GM23338 (cell line): ENCODE measurements at regions not wholly inside any gene's neighbourhood (a gene's known extent, or its start where the extent isn't known, plus 50 kb on each side); places are given as distances from the start of the nearest gene placed in this dataset.

Experiments
- ATAC-seq: fragments of 200-7000 bp; cut with Tn5 transposase; 3 replicates; pipeline ENCODE4 v1.9.1; 2020
- DNase-seq: peaks from one replicate; pipeline ENCODE4 v3.0.0-alpha.2; 2015; ENCODE audit warnings: low spot score
- H2AFZ ChIP-seq: fragments of 200-600 bp; sonication (generic); 2 replicates; pipeline ENCODE4 v1.8.0; 2016; ENCODE audit warnings: antibody characterized with exemption, mild to moderate bottlenecking, moderate library complexity
- H3F3A ChIP-seq: fragments of 200-600 bp; sonication (generic); replicated peaks from 2 replicates; pipeline ENCODE4 v1.8.0; 2017; ENCODE audit warnings: antibody characterized with exemption, mixed run types, low read depth
- H3K27ac ChIP-seq: fragments of 200-600 bp; sonication (generic); 2 replicates; pipeline ENCODE4 v1.6.1; 2016; ENCODE audit warnings: low read depth
- H3K27me3 ChIP-seq: fragments of 200-600 bp; sonication (generic); 2 replicates; pipeline ENCODE4 v1.8.0; 2016; ENCODE audit warnings: mild to moderate bottlenecking, mixed run types, moderate library complexity; ENCODE audit not compliant: insufficient read depth
- H3K36me3 ChIP-seq: fragments of 200-600 bp; sonication (generic); 2 replicates; pipeline ENCODE4 v1.8.0; 2016; ENCODE audit warnings: mild to moderate bottlenecking; ENCODE audit not compliant: insufficient read depth
- H3K4me1 ChIP-seq: fragments of 200-600 bp; sonication (generic); 2 replicates; pipeline ENCODE4 v1.8.0; 2016; ENCODE audit warnings: mild to moderate bottlenecking, moderate library complexity; ENCODE audit not compliant: insufficient read depth
- H3K4me2 ChIP-seq: fragments of 200-600 bp; sonication (generic); 2 replicates; pipeline ENCODE4 v1.7.1; 2017; ENCODE audit warnings: mixed run types
- H3K4me3 ChIP-seq: fragments of 200-600 bp; sonication (generic); 2 replicates; pipeline ENCODE4 v1.6.1; 2016; ENCODE audit warnings: mixed run types
- H3K79me2 ChIP-seq: fragments of 200-600 bp; sonication (generic); replicated peaks from 2 replicates; pipeline ENCODE4 v1.8.0; 2017; ENCODE audit warnings: mild to moderate bottlenecking; ENCODE audit not compliant: insufficient read depth
- H3K9me2 ChIP-seq: fragments of 200-600 bp; sonication (generic); 2 replicates; pipeline ENCODE4 v1.8.0; 2017; ENCODE audit not compliant: insufficient read depth
- H4K20me1 ChIP-seq: fragments of 200-600 bp; sonication (generic); replicated peaks from 2 replicates; pipeline ENCODE4 v1.8.0; 2017; ENCODE audit warnings: mild to moderate bottlenecking; ENCODE audit not compliant: insufficient read depth
- H3K27ac Mint-ChIP-seq: 2 replicates; pipeline ENCODE4 v1.8.0; 2020; ENCODE audit warnings: inconsistent platforms, mild to moderate bottlenecking, moderate library complexity, mixed read lengths
- H3K27me3 Mint-ChIP-seq: 3 replicates; pipeline ENCODE4 v1.8.0; 2022; ENCODE audit warnings: low read depth, mild to moderate bottlenecking, moderate library complexity, mixed read lengths, inconsistent platforms; ENCODE audit not compliant: insufficient read depth, poor library complexity
- H3K36me3 Mint-ChIP-seq: 3 replicates; pipeline ENCODE4 v1.8.0; 2021; ENCODE audit warnings: low read depth, mild to moderate bottlenecking, inconsistent platforms, moderate library complexity, mixed read lengths
- H3K4me1 Mint-ChIP-seq: 3 replicates; pipeline ENCODE4 v1.8.0; 2020; ENCODE audit warnings: mild to moderate bottlenecking, inconsistent platforms, mixed read lengths
- H3K4me3 Mint-ChIP-seq: 3 replicates; pipeline ENCODE4 v1.8.0; 2021; ENCODE audit warnings: moderate library complexity, mild to moderate bottlenecking, inconsistent platforms, mixed read lengths
- H3K9me3 Mint-ChIP-seq: 3 replicates; pipeline ENCODE4 v1.8.0; 2020; ENCODE audit warnings: moderate library complexity, mild to moderate bottlenecking, inconsistent platforms, mixed read lengths
- CREB1 ChIP-seq: fragments of 250-450 bp; sonication (Bioruptor Pico); IDR thresholded peaks from 2 replicates; pipeline ENCODE4 v1.5.0; 2020; ENCODE audit warnings: low read depth, mild to moderate bottlenecking, moderate library complexity
- CTCF ChIP-seq, 2 experiments: fragments of 200-600 bp in 1 of 2; sonication (generic) in 1 of 2; conservative IDR thresholded peaks; 2 replicates each; pipeline versions ENCODE4 v1.5.1 to v1.6.1; 2016 to 2017; ENCODE audit warnings: antibody characterized with exemption in 2 of 2, low read depth in 2 of 2, mild to moderate bottlenecking in 2 of 2, moderate library complexity in 1 of 2
- ETS1 ChIP-seq: IDR thresholded peaks from 2 replicates; pipeline ENCODE4 v1.6.1; 2016; ENCODE audit warnings: antibody characterized with exemption
- EZH2 ChIP-seq: fragments of 200-600 bp; sonication (generic); IDR thresholded peaks from one replicate; pipeline ENCODE4 v1.8.0; 2017; ENCODE audit warnings: antibody characterized with exemption, mild to moderate bottlenecking, low read depth; ENCODE audit not compliant: unreplicated experiment
- EZH2phosphoT487 ChIP-seq: fragments of 200-600 bp; sonication (generic); IDR thresholded peaks from one replicate; pipeline ENCODE4 v1.8.1; 2018; ENCODE audit warnings: antibody characterized with exemption; ENCODE audit not compliant: unreplicated experiment
- JUNB ChIP-seq: IDR thresholded peaks from one replicate; pipeline ENCODE4 v1.6.1; 2016; ENCODE audit warnings: antibody characterized with exemption; ENCODE audit not compliant: unreplicated experiment
- NANOG ChIP-seq: IDR thresholded peaks from 2 replicates; pipeline ENCODE4 v1.6.1; 2016; ENCODE audit warnings: antibody characterized with exemption, borderline replicate concordance
- POLR2AphosphoS5 ChIP-seq: IDR thresholded peaks from 2 replicates; pipeline ENCODE4 v1.6.1; 2016; ENCODE audit warnings: antibody characterized with exemption, low read depth
- REST ChIP-seq: IDR thresholded peaks from one replicate; pipeline ENCODE4 v1.6.1; 2018; ENCODE audit warnings: antibody characterized with exemption; ENCODE audit not compliant: unreplicated experiment
- STAT1 ChIP-seq: IDR thresholded peaks from one replicate; pipeline ENCODE4 v1.6.1; 2016; ENCODE audit warnings: antibody characterized with exemption; ENCODE audit not compliant: unreplicated experiment
- ZNF114 ChIP-seq: fragments of 250-450 bp; sonication (Bioruptor Pico); IDR thresholded peaks from 2 replicates; pipeline ENCODE4 v1.5.0; 2020; ENCODE audit warnings: mild to moderate bottlenecking, moderate library complexity
- ZNF331 ChIP-seq: fragments of 250-450 bp; sonication (Bioruptor Pico); IDR thresholded peaks from 2 replicates; pipeline ENCODE4 v1.5.0; 2020; ENCODE audit warnings: low read depth, mild to moderate bottlenecking, moderate library complexity
- ZNF462 ChIP-seq: fragments of 250-450 bp; sonication (Bioruptor Pico); IDR thresholded peaks from 2 replicates; pipeline ENCODE4 v1.5.0; 2020; ENCODE audit warnings: mild to moderate bottlenecking, moderate library complexity

GRCh38 chrX:97668126-97668525, 784.4 kb downstream of the RPA4 start:
- Histone ChIP-seq H2AFZ (no peak overlapping the region), H3K4me3 (no peak overlapping the region), H3K27me3 (no peaks in the 10 kb centered on the region), H3F3A (no peaks in the 10 kb centered on the region), H3K79me2 (no peaks in the 10 kb centered on the region), H3K4me1 (no peaks in the 10 kb centered on the region), H3K27ac (no peak overlapping the region), H3K9me2 (no peaks in the 10 kb centered on the region), H3K4me2 (no peak overlapping the region), H4K20me1 (no peaks in the 10 kb centered on the region), H3K36me3 (no peaks in the 10 kb centered on the region)
- Mint-ChIP-seq H3K4me3 (no peak overlapping the region), H3K9me3 (no peaks in the 10 kb centered on the region; the same call in 2 of the 3 replicates), H3K27ac (no peak overlapping the region), H3K4me1 (no peaks in the 10 kb centered on the region), H3K36me3 (no peaks in the 10 kb centered on the region), H3K27me3 (peaks cover 1% of the 10 kb centered on the region)
- DNase-seq (no peak), ATAC-seq (no peak)
- TF ChIP-seq JUNB (no peak), NANOG (no peak), REST (no peak), ETS1 (no peak), EZH2 (no peak), ZNF462 (CRISPR knock-in tag) (no peak), POLR2AphosphoS5 (no peak), EZH2phosphoT487 (no peak), ZNF331 (CRISPR knock-in tag) (no peak), CREB1 (CRISPR knock-in tag) (no peak), STAT1 (no peak), ZNF114 (no peak), CTCF (conservative IDR thresholded peaks at IDR 0.05; ENCODE audit: low read depth in 2 of 2) (no peak)
